H1 (cell line): ENCODE measurements at regions not wholly inside any gene's neighbourhood (a gene's known extent, or its start where the extent isn't known, plus 50 kb on each side); places are given as distances from the start of the nearest gene placed in this dataset.

ENCODE experiments used
- CHD7 ChIP-seq: fragments of 300-600 bp; sonication (generic); IDR thresholded peaks from 2 replicates; pipeline ENCODE4 v1.7.1; 2012; ENCODE audit warnings: low read length, moderate library complexity, mild to moderate bottlenecking, inconsistent platforms; ENCODE audit not compliant: insufficient replicate concordance
- RBBP5 ChIP-seq: IDR thresholded peaks from 2 replicates; pipeline ENCODE4 v1.7.1; 2012; ENCODE audit warnings: low read depth, mild to moderate bottlenecking, inconsistent platforms, low read length, moderate library complexity, borderline replicate concordance
- TAF7 ChIP-seq: optimal IDR thresholded peaks from 2 replicates; pipeline ENCODE3; 2011; ENCODE audit warnings: low read depth, mild to moderate bottlenecking, inconsistent platforms, low read length, moderate library complexity, borderline replicate concordance

- TF ChIP-seq CHD7 = no peak
- TF ChIP-seq TAF7 = no peak
- no peak for TF ChIP-seq RBBP5
Observed at GRCh38 chr6:15090745-15091384, 155.0 kb upstream of the JARID2 start (continued).
